ENCODE measurements at regions not wholly inside any gene's neighbourhood (a gene's known extent, or its start where the extent isn't known, plus 50 kb on each side); places are given as distances from the start of the nearest gene placed in this dataset.
"Not testable (repeated sequence)": the region's sequence is repeated elsewhere in the genome, so short reads cannot be mapped to it uniquely, and the experiment has no call there.

DNA sequence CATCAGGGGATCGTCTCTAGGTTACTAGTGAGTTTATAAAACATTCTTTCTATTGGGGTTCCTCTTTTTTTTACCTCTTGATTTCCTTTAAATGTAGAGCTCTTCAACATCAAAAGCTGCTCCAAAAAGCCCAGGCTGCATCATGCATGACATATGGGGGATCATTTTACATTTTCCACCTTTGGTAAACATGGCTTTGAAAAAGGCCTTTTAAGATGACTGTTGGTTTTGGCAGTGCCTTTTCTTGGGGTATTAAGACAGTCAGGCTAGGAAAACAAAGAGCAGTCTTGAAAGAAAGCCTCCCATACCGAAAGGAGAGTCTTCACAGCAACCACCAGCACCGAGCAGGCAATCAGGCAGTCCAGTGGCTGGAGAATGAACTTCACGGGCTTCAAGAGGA, 73.2 kb downstream of the NPEPL1 start:
- no peaks in the 10 kb centered on the region for H3K36me3 ChIP-seq (ENCODE audit: insufficient read depth, low read length)
- no peak overlapping the region for H3K27ac ChIP-seq (ENCODE audit: low read depth, low read length)
- Mint-ChIP-seq H3K4me3 (no peak overlapping the region), H3K36me3 (no peaks in the 10 kb centered on the region), H3K9me3 (no peaks in the 10 kb centered on the region), H3K27me3 (peaks cover 26 to 69% of the 10 kb centered on the region in 2 donors), H3K27ac (no peak overlapping the region), H3K4me1 (no peaks in the 10 kb centered on the region)
- no peaks in the 10 kb centered on the region for H3K27me3 ChIP-seq (ENCODE audit: insufficient read depth, low read length, poor library complexity, severe bottlenecking)
- no peaks in the 10 kb centered on the region for H3K9me3 ChIP-seq (ENCODE audit: low read length)
- ChIA-PET CTCF (no interaction called here), POLR2A (no interaction called here)
- no peak overlapping the region for H3K4me3 ChIP-seq (ENCODE audit: low read length)
- no peak for DNase-seq
- no peaks in the 10 kb centered on the region for H3K4me1 ChIP-seq (ENCODE audit: insufficient read depth, low read length)

DNA sequence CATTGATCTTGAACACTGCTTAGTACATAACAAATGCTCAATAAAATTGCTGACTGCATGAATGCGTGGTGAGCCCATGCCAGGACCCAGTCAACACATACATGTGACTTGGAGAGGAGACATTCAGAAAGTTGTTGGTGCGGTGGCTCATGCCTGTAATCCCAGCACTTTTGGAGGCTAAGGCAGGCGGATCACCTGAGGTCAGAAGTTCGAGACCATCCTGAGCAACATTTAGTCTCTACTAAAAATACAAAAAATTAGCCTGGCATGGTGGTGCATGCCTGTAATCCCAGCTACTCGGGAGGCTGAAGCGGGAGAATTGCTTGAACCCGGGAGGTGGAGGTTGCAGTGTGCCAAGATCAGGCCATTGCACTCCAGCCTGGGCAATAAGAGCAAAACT, 75.2 kb downstream of the NPEPL1 start:
- H3K4me1 ChIP-seq (ENCODE audit: insufficient read depth, low read length); H3K27ac ChIP-seq (ENCODE audit: low read depth, low read length); POLR2A ChIA-PET; DNase-seq; H3K9me3 ChIP-seq (ENCODE audit: low read length); H3K36me3 Mint-ChIP-seq; H3K4me1 Mint-ChIP-seq; H3K4me3 ChIP-seq (ENCODE audit: low read length); H3K4me3 Mint-ChIP-seq; H3K27me3 ChIP-seq (ENCODE audit: insufficient read depth, low read length, poor library complexity, severe bottlenecking); H3K27ac Mint-ChIP-seq; H3K36me3 ChIP-seq (ENCODE audit: insufficient read depth, low read length); H3K9me3 Mint-ChIP-seq: not testable (repeated sequence)
- H3K27me3 Mint-ChIP-seq = peaks cover 34 to 76% of the 10 kb centered on the region in 2 donors
- CTCF ChIA-PET = interaction anchor here (0.6 kb wide), 1 partner anchor 18 kb away, joined by 3 read pairs; no protein-coding TSS in a partner anchor

All from CD8-positive, alpha-beta memory T cell (primary cell).